Left lung (tissue), 4 donors: ENCODE measurements at regions not wholly inside any gene's neighbourhood (a gene's known extent, or its start where the extent isn't known, plus 50 kb on each side); places are given as distances from the start of the nearest gene placed in this dataset.

Experiments
- ATAC-seq: fragments of 200-7000 bp; cut with Tn5 transposase; one replicate; pipeline ENCODE4 v1.9.1; 2020; ENCODE audit warnings: moderate library complexity
- DNase-seq, 4 donors: peaks; one replicate each; pipeline ENCODE4 v3.0.0-alpha.2; 2013 to 2020
- H3K27ac ChIP-seq, 2 donors: fragments of 200-600 bp; sonication (generic) in 1 of 2; one replicate each; pipeline versions ENCODE4 v1.5.0 to v1.8.0; 2020 to 2021
- H3K27me3 ChIP-seq, 2 donors: fragments of 200-600 bp; sonication (generic) in 1 of 2; one replicate each; pipeline versions ENCODE4 v1.5.0 to v1.8.0; 2020 to 2021
- H3K36me3 ChIP-seq, 2 donors: fragments of 200-600 bp; sonication (generic) in 1 of 2; one replicate each; pipeline versions ENCODE4 v1.5.0 to v1.8.0; 2020 to 2021
- H3K4me1 ChIP-seq, 2 donors: fragments of 200-600 bp; one replicate each; pipeline ENCODE4 v1.8.0; 2021
- H3K4me3 ChIP-seq, 2 donors: fragments of 200-600 bp; sonication (generic) in 1 of 2; one replicate each; pipeline versions ENCODE4 v1.5.0 to v1.8.0; 2020 to 2021; ENCODE audit warnings: mild to moderate bottlenecking in 1 of 2
- H3K9me3 ChIP-seq, 2 donors: fragments of 200-600 bp; sonication (generic) in 1 of 2; one replicate each; pipeline versions ENCODE4 v1.5.0 to v1.8.0; 2020 to 2021
- CTCF ChIP-seq, 2 donors: fragments of 200-600 bp; sonication (generic) in 1 of 2; IDR thresholded peaks; one replicate each; pipeline versions ENCODE4 v1.5.0 to v1.8.0; 2021; ENCODE audit warnings: antibody characterized with exemption in 2 of 2
- intact Hi-C, 2 donors: fragments of 100-400 bp; cut with DNase I; formaldehyde crosslinking; loops; one replicate each; pipeline versions ENCODE4 v1.11.2 to v1.14.2; 2022
- donor health status: DM: no; HTN: yes; CAD: no.
- donor health status: DM: no; HTN: no; CAD: no.

- no peak for TF ChIP-seq CTCF (IDR thresholded peaks at IDR 0.05)
These were observed 1370.3 kb upstream of the MIR17HG start for GRCh38 chr13:89977203-89977602.

GRCh38 chr13:89980896-89981295 lies 1366.6 kb upstream of the MIR17HG start:
- Histone ChIP-seq H3K4me3 (no peak overlapping the region), H3K4me1 (no peaks in the 10 kb centered on the region), H3K36me3 (no peaks in the 10 kb centered on the region), H3K9me3 (no peaks in the 10 kb centered on the region), H3K27me3 (no peaks in the 10 kb centered on the region), H3K27ac (no peak overlapping the region)
- intact Hi-C loops: no loop called here
- no peak for ATAC-seq
- DNase-seq: no peak
- no peak for TF ChIP-seq CTCF (IDR thresholded peaks at IDR 0.05)

More at GRCh38 chr13:89977203-89977602, 1370.3 kb upstream of the MIR17HG start:
- Histone ChIP-seq H3K36me3 (no peaks in the 10 kb centered on the region), H3K4me3 (no peak overlapping the region), H3K27ac (no peak overlapping the region), H3K9me3 (no peaks in the 10 kb centered on the region), H3K27me3 (no peaks in the 10 kb centered on the region), H3K4me1 (no peaks in the 10 kb centered on the region)
- intact Hi-C loops: no loop called here
- no peak for DNase-seq
- no peak for ATAC-seq

- H3K27ac ChIP-seq: peak overlapping the region in 1 of 2 donors; percentile 19
- H3K36me3 ChIP-seq: no peaks in the 10 kb centered on the region
- intact Hi-C loops: no loop called here
- H3K9me3 ChIP-seq: no peaks in the 10 kb centered on the region
- no peaks in the 10 kb centered on the region for H3K27me3 ChIP-seq
- ATAC-seq (no peak), DNase-seq (no peak)
- H3K4me1 ChIP-seq: no peaks in the 10 kb centered on the region
- H3K4me3 ChIP-seq: no peak overlapping the region
- no peak for TF ChIP-seq CTCF (IDR thresholded peaks at IDR 0.05)
These were observed 1364.9 kb upstream of the MIR17HG start for GRCh38 chr13:89982407-89983095.

GRCh38 chr13:89988206-89988605 lies 1359.3 kb upstream of the MIR17HG start:
- H3K9me3 ChIP-seq: no peaks in the 10 kb centered on the region
- no peak overlapping the region for H3K27ac ChIP-seq
- no peak overlapping the region for H3K4me3 ChIP-seq
- ATAC-seq: no peak
- intact Hi-C loops: no loop called here
- H3K36me3 ChIP-seq: no peaks in the 10 kb centered on the region
- no peaks in the 10 kb centered on the region for H3K4me1 ChIP-seq
- TF ChIP-seq CTCF (IDR thresholded peaks at IDR 0.05): no peak
- no peaks in the 10 kb centered on the region for H3K27me3 ChIP-seq
- no peak for DNase-seq

GRCh38 chr13:90003566-90003965 lies 1343.9 kb upstream of the MIR17HG start:
- Histone ChIP-seq H3K36me3 (no peaks in the 10 kb centered on the region), H3K4me1 (no peaks in the 10 kb centered on the region), H3K4me3 (no peak overlapping the region), H3K9me3 (peaks cover 0 to 17% of the 10 kb centered on the region in 2 donors), H3K27ac (no peak overlapping the region), H3K27me3 (no peaks in the 10 kb centered on the region)
- intact Hi-C loops: no loop called here
- no peak for TF ChIP-seq CTCF (IDR thresholded peaks at IDR 0.05)
- ATAC-seq (no peak), DNase-seq (no peak)
